Progenitor cell of endocrine pancreas (in vitro differentiated cells): ENCODE measurements at regions not wholly inside any gene's neighbourhood (a gene's known extent, or its start where the extent isn't known, plus 50 kb on each side); places are given as distances from the start of the nearest gene placed in this dataset.

Experiments
- DNase-seq: peaks from one replicate; pipeline ENCODE4 v3.0.0; 2021; ENCODE audit warnings: low spot score; ENCODE audit not compliant: unreplicated experiment
- H3K27ac Mint-ChIP-seq: 2 replicates; pipeline ENCODE4 v1.8.0; 2021; ENCODE audit warnings: mild to moderate bottlenecking, moderate library complexity, mixed read lengths
- H3K27me3 Mint-ChIP-seq: 2 replicates; pipeline ENCODE4 v1.8.0; 2021; ENCODE audit warnings: mixed read lengths
- H3K36me3 Mint-ChIP-seq: 2 replicates; pipeline ENCODE4 v1.8.0; 2022; ENCODE audit warnings: mixed read lengths; ENCODE audit not compliant: insufficient read depth
- H3K4me1 Mint-ChIP-seq: 2 replicates; pipeline ENCODE4 v1.8.0; 2021; ENCODE audit warnings: low read depth, mixed read lengths
- H3K4me3 Mint-ChIP-seq: 2 replicates; pipeline ENCODE4 v1.8.0; 2021; ENCODE audit warnings: low read depth, mild to moderate bottlenecking, moderate library complexity, mixed read lengths
- H3K9me3 Mint-ChIP-seq: 2 replicates; pipeline ENCODE4 v1.8.0; 2021; ENCODE audit warnings: low read depth, mixed read lengths
- CTCF ChIP-seq: fragments of 200-600 bp; sonication (generic); IDR thresholded peaks from one replicate; pipeline ENCODE4 v1.5.0; 2021; ENCODE audit warnings: antibody characterized with exemption, mild to moderate bottlenecking; ENCODE audit not compliant: unreplicated experiment

- no peaks in the 10 kb centered on the region for H3K36me3 Mint-ChIP-seq
Measured at GRCh38 chr12:76198839-76199238, 114.4 kb upstream of the NAP1L1 start.

GRCh38 chr12:76197283-76197682 lies 112.8 kb upstream of the NAP1L1 start:
- Mint-ChIP-seq H3K4me3 (no peak overlapping the region), H3K27ac (no peak overlapping the region), H3K4me1 (peaks cover 2% of the 10 kb centered on the region), H3K9me3 (peaks cover 17% of the 10 kb centered on the region), H3K36me3 (no peaks in the 10 kb centered on the region), H3K27me3 (no peaks in the 10 kb centered on the region)
- TF ChIP-seq CTCF = no peak
- no peak for DNase-seq

More at GRCh38 chr12:76198839-76199238, 114.4 kb upstream of the NAP1L1 start:
- peaks cover 21% of the 10 kb centered on the region for H3K9me3 Mint-ChIP-seq
- no peak overlapping the region for H3K27ac Mint-ChIP-seq
- H3K27me3 Mint-ChIP-seq = no peaks in the 10 kb centered on the region
- no peak overlapping the region for H3K4me3 Mint-ChIP-seq
- TF ChIP-seq CTCF = no peak
- no peak for DNase-seq
- H3K4me1 Mint-ChIP-seq = peaks cover 2% of the 10 kb centered on the region

GRCh38 chr12:76195920-76196319 lies 111.4 kb upstream of the NAP1L1 start:
- peaks cover 17% of the 10 kb centered on the region for H3K9me3 Mint-ChIP-seq
- no peaks in the 10 kb centered on the region for H3K36me3 Mint-ChIP-seq
- peaks cover 2% of the 10 kb centered on the region for H3K4me1 Mint-ChIP-seq
- no peaks in the 10 kb centered on the region for H3K27me3 Mint-ChIP-seq
- DNase-seq = no peak
- no peak for TF ChIP-seq CTCF
- H3K27ac Mint-ChIP-seq = no peak overlapping the region
- no peak overlapping the region for H3K4me3 Mint-ChIP-seq

- no peaks in the 10 kb centered on the region for H3K27me3 Mint-ChIP-seq
- TF ChIP-seq CTCF = no peak
- H3K9me3 Mint-ChIP-seq = peaks cover 17% of the 10 kb centered on the region
- H3K4me3 Mint-ChIP-seq = no peak overlapping the region
- H3K27ac Mint-ChIP-seq = no peak overlapping the region
- DNase-seq = no peak
- H3K4me1 Mint-ChIP-seq = peaks cover 2% of the 10 kb centered on the region
- no peaks in the 10 kb centered on the region for H3K36me3 Mint-ChIP-seq
Measured at GRCh38 chr12:76194724-76195123, 110.2 kb upstream of the NAP1L1 start.

- TF ChIP-seq CTCF = no peak
Measured at GRCh38 chr12:76193961-76194360, 109.5 kb upstream of the NAP1L1 start.

More at GRCh38 chr12:76193961-76194360, 109.5 kb upstream of the NAP1L1 start:
- H3K4me3 Mint-ChIP-seq = no peak overlapping the region
- H3K9me3 Mint-ChIP-seq = peaks cover 14% of the 10 kb centered on the region
- H3K36me3 Mint-ChIP-seq = no peaks in the 10 kb centered on the region
- peaks cover 2% of the 10 kb centered on the region for H3K4me1 Mint-ChIP-seq
- H3K27ac Mint-ChIP-seq = no peak overlapping the region
- no peaks in the 10 kb centered on the region for H3K27me3 Mint-ChIP-seq
- DNase-seq = no peak
